ENCODE measurements at regions not wholly inside any gene's neighbourhood (a gene's known extent, or its start where the extent isn't known, plus 50 kb on each side); places are given as distances from the start of the nearest gene placed in this dataset.

DNA sequence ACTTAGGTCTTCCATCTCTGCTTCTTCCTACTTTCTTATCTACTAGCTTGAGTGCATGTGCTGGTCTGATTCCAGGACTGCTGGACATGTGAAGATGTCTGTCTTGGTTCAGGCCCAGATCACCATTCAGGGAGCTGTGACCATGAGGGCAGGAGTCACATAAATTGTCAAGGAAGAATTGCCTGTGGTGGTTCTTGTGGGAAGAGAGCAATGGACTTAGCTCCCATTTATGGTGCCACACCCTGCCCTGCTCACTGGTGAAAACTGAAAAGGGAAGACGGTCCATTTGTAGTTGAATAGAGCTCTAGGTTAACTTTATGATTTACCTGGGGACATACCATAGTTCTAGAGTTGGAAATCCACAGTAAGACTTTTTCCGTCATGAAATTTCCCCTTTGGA is 244.3 kb upstream of the ZNF608 start:
- H3K27ac Mint-ChIP-seq: no peak overlapping the region
- H3K9me3 Mint-ChIP-seq (ENCODE audit: low read depth): peaks cover 7% of the 10 kb centered on the region
- TF ChIP-seq, protein P1, sequence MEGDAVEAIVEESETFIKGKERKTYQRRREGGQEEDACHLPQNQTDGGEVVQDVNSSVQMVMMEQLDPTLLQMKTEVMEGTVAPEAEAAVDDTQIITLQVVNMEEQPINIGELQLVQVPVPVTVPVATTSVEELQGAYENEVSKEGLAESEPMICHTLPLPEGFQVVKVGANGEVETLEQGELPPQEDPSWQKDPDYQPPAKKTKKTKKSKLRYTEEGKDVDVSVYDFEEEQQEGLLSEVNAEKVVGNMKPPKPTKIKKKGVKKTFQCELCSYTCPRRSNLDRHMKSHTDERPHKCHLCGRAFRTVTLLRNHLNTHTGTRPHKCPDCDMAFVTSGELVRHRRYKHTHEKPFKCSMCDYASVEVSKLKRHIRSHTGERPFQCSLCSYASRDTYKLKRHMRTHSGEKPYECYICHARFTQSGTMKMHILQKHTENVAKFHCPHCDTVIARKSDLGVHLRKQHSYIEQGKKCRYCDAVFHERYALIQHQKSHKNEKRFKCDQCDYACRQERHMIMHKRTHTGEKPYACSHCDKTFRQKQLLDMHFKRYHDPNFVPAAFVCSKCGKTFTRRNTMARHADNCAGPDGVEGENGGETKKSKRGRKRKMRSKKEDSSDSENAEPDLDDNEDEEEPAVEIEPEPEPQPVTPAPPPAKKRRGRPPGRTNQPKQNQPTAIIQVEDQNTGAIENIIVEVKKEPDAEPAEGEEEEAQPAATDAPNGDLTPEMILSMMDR (IDR thresholded peaks at IDR 0.05; ENCODE audit: unreplicated experiment): no peak
- DNase-seq (ENCODE audit: low spot score, unreplicated experiment): no peak
- H3K4me1 Mint-ChIP-seq (ENCODE audit: low read depth): no peaks in the 10 kb centered on the region
- H3K36me3 Mint-ChIP-seq (ENCODE audit: insufficient read depth): no peaks in the 10 kb centered on the region
- H3K27me3 Mint-ChIP-seq: no peaks in the 10 kb centered on the region
- H3K4me3 Mint-ChIP-seq (ENCODE audit: low read depth): no peak overlapping the region

DNA sequence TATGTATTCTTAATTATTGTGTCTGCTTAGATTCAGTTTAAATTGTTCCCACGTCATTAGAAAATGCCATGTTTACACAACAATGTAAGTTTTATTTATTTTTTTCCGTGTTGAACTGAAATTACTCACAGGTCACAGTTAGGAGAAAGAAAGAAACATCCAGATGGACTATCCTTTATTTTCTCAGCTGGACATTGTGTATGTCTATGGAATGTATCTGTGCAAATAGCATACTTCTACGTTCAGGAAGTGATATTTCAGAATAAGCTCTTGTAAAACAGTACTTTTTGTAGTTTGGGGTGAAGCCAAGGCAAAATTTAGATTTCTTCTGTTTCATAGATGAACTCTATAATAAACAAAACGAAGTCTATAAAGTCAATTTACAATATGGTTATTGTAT is 249.0 kb upstream of the ZNF608 start:
- Mint-ChIP-seq H3K27ac (no peak overlapping the region), H3K36me3 (ENCODE audit: insufficient read depth) (no peaks in the 10 kb centered on the region), H3K4me1 (ENCODE audit: low read depth) (peaks cover 16% of the 10 kb centered on the region), H3K4me3 (ENCODE audit: low read depth) (no peak overlapping the region), H3K27me3 (no peaks in the 10 kb centered on the region), H3K9me3 (ENCODE audit: low read depth) (no peaks in the 10 kb centered on the region)
- no peak for DNase-seq (ENCODE audit: low spot score, unreplicated experiment)
- TF ChIP-seq, protein P1 (IDR thresholded peaks at IDR 0.05; ENCODE audit: unreplicated experiment): no peak

DNA sequence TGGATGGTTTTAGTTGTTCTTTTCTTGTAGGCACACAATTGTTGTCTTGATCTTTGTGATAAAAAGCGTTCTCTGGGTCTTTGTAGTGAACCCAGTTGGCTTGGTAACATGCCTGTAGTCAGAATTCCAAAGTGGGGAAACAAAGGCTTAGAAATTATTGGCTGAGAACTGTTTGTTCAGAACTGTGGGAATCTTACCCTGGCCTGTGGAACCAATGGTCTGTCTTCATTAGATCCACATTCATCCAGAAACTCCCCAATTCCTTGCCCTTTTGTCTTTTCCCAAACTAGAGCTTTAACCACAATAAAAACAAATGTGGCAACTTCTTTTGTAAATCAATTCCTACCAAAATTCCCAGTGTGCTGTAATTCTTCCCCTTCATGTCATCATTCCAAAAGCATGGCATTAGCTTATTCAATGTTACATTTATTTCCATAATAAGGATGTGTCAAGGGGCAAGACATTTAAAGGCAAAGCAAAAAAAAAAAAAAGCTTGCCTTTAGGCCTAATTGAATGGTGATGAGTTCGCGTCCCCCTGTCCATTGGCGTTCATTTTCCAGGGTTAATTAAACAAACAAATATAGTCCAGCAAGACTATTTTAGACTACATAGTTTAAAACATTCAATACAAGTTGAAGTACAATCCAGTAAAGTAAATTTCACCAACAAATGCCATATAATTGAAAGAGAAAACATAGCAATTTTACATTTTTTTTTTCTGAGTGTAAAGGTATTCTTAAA is 249.8 kb upstream of the ZNF608 start:
- H3K4me3 Mint-ChIP-seq (ENCODE audit: low read depth): no peak overlapping the region
- no peaks in the 10 kb centered on the region for H3K27me3 Mint-ChIP-seq
- TF ChIP-seq, protein P1 (IDR thresholded peaks at IDR 0.05; ENCODE audit: unreplicated experiment): no peak
- no peaks in the 10 kb centered on the region for H3K9me3 Mint-ChIP-seq (ENCODE audit: low read depth)
- H3K36me3 Mint-ChIP-seq (ENCODE audit: insufficient read depth): no peaks in the 10 kb centered on the region
- no peak for DNase-seq (ENCODE audit: low spot score, unreplicated experiment)
- H3K27ac Mint-ChIP-seq: no peak overlapping the region
- H3K4me1 Mint-ChIP-seq (ENCODE audit: low read depth): peaks cover 19% of the 10 kb centered on the region

DNA sequence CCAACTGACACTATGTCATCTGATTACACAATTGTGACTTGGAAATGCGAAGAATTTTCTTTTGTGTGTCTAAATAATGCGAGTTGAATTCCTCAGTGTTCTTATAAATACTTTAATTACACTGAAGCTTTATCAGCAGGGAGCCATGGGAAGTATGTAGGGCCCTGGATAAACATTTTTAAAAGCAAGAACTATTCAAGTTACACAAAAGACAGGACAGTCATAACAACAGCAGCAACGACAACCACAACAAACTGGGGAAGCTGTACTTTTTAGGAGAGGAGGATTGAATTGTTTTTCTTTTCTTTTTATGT is 250.3 kb upstream of the ZNF608 start:
- H3K4me3 Mint-ChIP-seq (ENCODE audit: low read depth): no peak overlapping the region
- no peaks in the 10 kb centered on the region for H3K9me3 Mint-ChIP-seq (ENCODE audit: low read depth)
- no peaks in the 10 kb centered on the region for H3K36me3 Mint-ChIP-seq (ENCODE audit: insufficient read depth)
- peaks cover 19% of the 10 kb centered on the region for H3K4me1 Mint-ChIP-seq (ENCODE audit: low read depth)
- no peak overlapping the region for H3K27ac Mint-ChIP-seq
- TF ChIP-seq, protein P1 (IDR thresholded peaks at IDR 0.05; ENCODE audit: unreplicated experiment): no peak
- H3K27me3 Mint-ChIP-seq: no peaks in the 10 kb centered on the region
- DNase-seq (ENCODE audit: low spot score, unreplicated experiment): no peak

DNA sequence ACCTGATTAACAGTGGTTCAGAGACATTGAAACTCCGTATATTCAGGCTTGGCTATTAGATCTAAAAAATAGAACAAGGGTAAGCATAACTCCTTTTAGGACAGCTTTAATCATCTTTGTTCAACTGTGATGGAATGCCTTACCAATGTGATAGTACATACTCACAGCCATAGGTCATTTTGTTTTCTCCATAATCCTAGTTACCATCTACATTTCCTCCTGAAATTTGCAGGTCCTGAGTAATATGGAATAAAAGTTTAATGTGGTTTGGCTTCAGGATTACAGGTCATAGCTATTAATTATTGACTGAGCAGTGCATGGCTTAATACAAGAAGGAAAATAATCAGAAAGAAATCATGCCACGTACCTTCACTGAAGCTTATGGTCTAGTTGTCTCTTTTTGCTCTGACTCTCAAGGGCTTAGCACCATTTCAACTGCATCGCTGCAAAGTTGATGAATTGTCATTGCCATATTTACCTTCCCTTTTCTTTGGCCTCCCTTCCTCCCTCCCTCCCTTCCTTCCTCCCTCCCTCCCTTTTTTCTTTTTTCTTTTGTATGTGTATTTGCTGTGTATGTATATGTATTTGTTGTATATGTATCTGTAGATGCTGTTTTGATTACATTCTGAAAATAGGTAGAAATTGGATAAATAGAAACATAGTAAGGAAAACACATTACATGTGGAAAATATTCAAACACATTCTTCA is 250.9 kb upstream of the ZNF608 start:
- H3K27me3 Mint-ChIP-seq: no peaks in the 10 kb centered on the region
- H3K36me3 Mint-ChIP-seq (ENCODE audit: insufficient read depth): no peaks in the 10 kb centered on the region
- TF ChIP-seq, protein P1 (IDR thresholded peaks at IDR 0.05; ENCODE audit: unreplicated experiment): no peak
- H3K4me3 Mint-ChIP-seq (ENCODE audit: low read depth): no peak overlapping the region
- no peak for DNase-seq (ENCODE audit: low spot score, unreplicated experiment)
- no peak overlapping the region for H3K27ac Mint-ChIP-seq
- peaks cover 19% of the 10 kb centered on the region for H3K4me1 Mint-ChIP-seq (ENCODE audit: low read depth)
- no peaks in the 10 kb centered on the region for H3K9me3 Mint-ChIP-seq (ENCODE audit: low read depth)
